ENCODE measurements at regions not wholly inside any gene's neighbourhood (a gene's known extent, or its start where the extent isn't known, plus 50 kb on each side); places are given as distances from the start of the nearest gene placed in this dataset.

DNA sequence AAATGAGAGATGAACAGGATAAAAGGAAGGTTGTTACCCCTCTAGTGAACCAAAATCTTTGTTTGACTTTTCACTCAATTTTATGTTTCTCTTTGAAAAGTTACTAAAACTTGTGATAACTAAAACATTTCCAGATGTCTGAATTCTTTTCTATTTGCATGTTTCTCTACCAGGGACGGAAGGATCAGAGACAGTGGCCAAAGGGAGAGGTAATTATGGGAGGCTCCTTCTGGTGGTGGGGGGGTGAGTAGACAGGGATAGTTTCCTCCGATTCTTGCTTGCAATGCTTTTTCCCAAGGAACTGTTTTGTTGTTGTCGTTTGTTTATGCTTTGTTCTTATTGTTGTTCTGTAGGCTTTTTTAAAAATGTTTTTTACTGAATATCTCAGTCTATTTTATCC, 374.8 kb downstream of the INHBA start:
- TF ChIP-seq EZH2 (IDR thresholded peaks at IDR 0.05; ENCODE audit: borderline replicate concordance, insufficient read depth, low read length, poor library complexity, severe bottlenecking) (no peak), POLR2AphosphoS5 (IDR thresholded peaks at IDR 0.05) (no peak), SMC3 (conservative IDR thresholded peaks at IDR 0.05; ENCODE audit: poor library complexity) (no peak)
- TF ChIP-seq, protein P1, sequence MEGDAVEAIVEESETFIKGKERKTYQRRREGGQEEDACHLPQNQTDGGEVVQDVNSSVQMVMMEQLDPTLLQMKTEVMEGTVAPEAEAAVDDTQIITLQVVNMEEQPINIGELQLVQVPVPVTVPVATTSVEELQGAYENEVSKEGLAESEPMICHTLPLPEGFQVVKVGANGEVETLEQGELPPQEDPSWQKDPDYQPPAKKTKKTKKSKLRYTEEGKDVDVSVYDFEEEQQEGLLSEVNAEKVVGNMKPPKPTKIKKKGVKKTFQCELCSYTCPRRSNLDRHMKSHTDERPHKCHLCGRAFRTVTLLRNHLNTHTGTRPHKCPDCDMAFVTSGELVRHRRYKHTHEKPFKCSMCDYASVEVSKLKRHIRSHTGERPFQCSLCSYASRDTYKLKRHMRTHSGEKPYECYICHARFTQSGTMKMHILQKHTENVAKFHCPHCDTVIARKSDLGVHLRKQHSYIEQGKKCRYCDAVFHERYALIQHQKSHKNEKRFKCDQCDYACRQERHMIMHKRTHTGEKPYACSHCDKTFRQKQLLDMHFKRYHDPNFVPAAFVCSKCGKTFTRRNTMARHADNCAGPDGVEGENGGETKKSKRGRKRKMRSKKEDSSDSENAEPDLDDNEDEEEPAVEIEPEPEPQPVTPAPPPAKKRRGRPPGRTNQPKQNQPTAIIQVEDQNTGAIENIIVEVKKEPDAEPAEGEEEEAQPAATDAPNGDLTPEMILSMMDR (IDR thresholded peaks at IDR 0.05; ENCODE audit: poor library complexity, severe bottlenecking), result no peak

Measured in neural cell (in vitro differentiated cells).